ENCODE measurements at regions not wholly inside any gene's neighbourhood (a gene's known extent, or its start where the extent isn't known, plus 50 kb on each side); places are given as distances from the start of the nearest gene placed in this dataset.

DNA sequence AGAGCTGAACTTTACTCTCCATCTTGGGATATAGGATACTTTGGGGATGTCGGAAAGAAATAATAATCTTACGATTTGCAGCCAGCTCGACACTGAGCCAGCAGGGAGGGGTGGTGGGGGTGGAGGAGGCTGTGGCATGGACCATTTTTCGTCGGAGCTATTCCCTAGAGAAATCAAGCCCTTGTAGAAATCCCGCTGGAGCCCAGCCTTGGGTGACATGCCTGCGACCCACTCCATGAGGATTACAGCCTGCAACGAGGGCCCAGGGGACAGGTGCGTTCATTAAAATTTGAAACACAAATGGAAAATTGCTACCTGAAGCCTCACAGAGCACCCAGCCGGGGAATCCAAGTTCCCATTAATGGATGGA lies 82.8 kb upstream of the GSE1 start:
- TF ChIP-seq, protein P1, sequence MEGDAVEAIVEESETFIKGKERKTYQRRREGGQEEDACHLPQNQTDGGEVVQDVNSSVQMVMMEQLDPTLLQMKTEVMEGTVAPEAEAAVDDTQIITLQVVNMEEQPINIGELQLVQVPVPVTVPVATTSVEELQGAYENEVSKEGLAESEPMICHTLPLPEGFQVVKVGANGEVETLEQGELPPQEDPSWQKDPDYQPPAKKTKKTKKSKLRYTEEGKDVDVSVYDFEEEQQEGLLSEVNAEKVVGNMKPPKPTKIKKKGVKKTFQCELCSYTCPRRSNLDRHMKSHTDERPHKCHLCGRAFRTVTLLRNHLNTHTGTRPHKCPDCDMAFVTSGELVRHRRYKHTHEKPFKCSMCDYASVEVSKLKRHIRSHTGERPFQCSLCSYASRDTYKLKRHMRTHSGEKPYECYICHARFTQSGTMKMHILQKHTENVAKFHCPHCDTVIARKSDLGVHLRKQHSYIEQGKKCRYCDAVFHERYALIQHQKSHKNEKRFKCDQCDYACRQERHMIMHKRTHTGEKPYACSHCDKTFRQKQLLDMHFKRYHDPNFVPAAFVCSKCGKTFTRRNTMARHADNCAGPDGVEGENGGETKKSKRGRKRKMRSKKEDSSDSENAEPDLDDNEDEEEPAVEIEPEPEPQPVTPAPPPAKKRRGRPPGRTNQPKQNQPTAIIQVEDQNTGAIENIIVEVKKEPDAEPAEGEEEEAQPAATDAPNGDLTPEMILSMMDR (IDR thresholded peaks at IDR 0.05; ENCODE audit: insufficient read depth, low read depth, low read length): no peak
- no peak for TF ChIP-seq EZH2 (IDR thresholded peaks at IDR 0.05; ENCODE audit: insufficient read depth, low read length)
